Endothelial cell of umbilical vein (primary cell): ENCODE measurements at regions not wholly inside any gene's neighbourhood (a gene's known extent, or its start where the extent isn't known, plus 50 kb on each side); places are given as distances from the start of the nearest gene placed in this dataset.

Source experiments
- BruUV-seq: library from RNA; stranded (reverse); fragments of 400-500 nt; replicated peaks from 2 replicates; lab custom pipeline; 2021; lab: Mats Ljungman, UMichigan
- CTCF ChIA-PET: fragments of 300-600, 350-600 bp; sonication (Branson Sonifier 250); formaldehyde crosslinking; loops from one replicate; lab custom pipeline; 2021; ENCODE audit warnings: antibody characterized with exemption, inconsistent platforms; lab: Charles Lee
- POLR2A ChIA-PET: fragments of 300-600, 350-600 bp; sonication (Branson Sonifier 250); formaldehyde crosslinking; loops from one replicate; lab custom pipeline; 2021; ENCODE audit warnings: antibody characterized with exemption, inconsistent platforms; lab: Charles Lee
- DNase-seq: peaks from one replicate; pipeline ENCODE4 v3.0.0-alpha.2; 2011; ENCODE audit warnings: low read depth, low spot score
- FAIRE-seq: peaks from 2 replicates; lab custom pipeline; 2011; peaks lifted over from hg19 to GRCh38; lab: Jason Lieb, UNC
- H2AFZ ChIP-seq: 2 replicates; pipeline ENCODE4 v1.6.0; 2012; ENCODE audit warnings: low read depth, low read length, control low read depth, inconsistent platforms
- H3K27ac ChIP-seq: 2 replicates; pipeline ENCODE4 v1.5.1; 2011; ENCODE audit warnings: low read depth, mild to moderate bottlenecking, control low read depth, low read length, moderate library complexity; ENCODE audit not compliant: insufficient read depth
- H3K27me3 ChIP-seq, 2 experiments: 2 replicates each; pipeline versions ENCODE4 v1.6.0 to v1.6.1; 2011; ENCODE audit warnings: low read length in 2 of 2, mixed read lengths in 1 of 2; ENCODE audit not compliant: control insufficient read depth in 2 of 2, insufficient read depth in 2 of 2
- H3K36me3 ChIP-seq, 2 experiments: 2 replicates in 1 of 2; 3 replicates in 1 of 2; pipeline ENCODE4 v1.5.1; 2011; ENCODE audit warnings: low read length in 2 of 2, mild to moderate bottlenecking in 1 of 2, moderate library complexity in 1 of 2; ENCODE audit not compliant: control insufficient read depth in 2 of 2, insufficient read depth in 2 of 2; ENCODE audit errors: extremely low read depth in 1 of 2
- H3K4me1 ChIP-seq: 3 replicates; pipeline ENCODE4 v1.5.1; 2011; ENCODE audit warnings: mild to moderate bottlenecking, low read length; ENCODE audit not compliant: control insufficient read depth, insufficient read depth; ENCODE audit errors: extremely low read depth
- H3K4me2 ChIP-seq: 2 replicates; pipeline ENCODE4 v1.6.1; 2011; ENCODE audit warnings: low read length, control low read depth, mixed read lengths; ENCODE audit not compliant: insufficient read depth
- H3K4me3 ChIP-seq, 3 experiments: fragments of 200-600 bp in 1 of 3; sonication (generic), shearing (Covaris generic) in 1 of 3; replicated peaks in 1 of 3; 2 replicates each; pipeline ENCODE4 v1.5.1; 2011 to 2016; ENCODE audit warnings: control low read depth in 3 of 3, low read length in 3 of 3, mild to moderate bottlenecking in 2 of 3, inconsistent platforms in 1 of 3, low read depth in 1 of 3, moderate library complexity in 1 of 3; ENCODE audit not compliant: insufficient read depth in 1 of 3
- H3K79me2 ChIP-seq: 2 replicates; pipeline ENCODE4 v1.6.0; 2012; ENCODE audit warnings: low read length, inconsistent platforms; ENCODE audit not compliant: control insufficient read depth, insufficient read depth
- H3K9ac ChIP-seq: replicated peaks from 2 replicates; pipeline ENCODE3; 2011; ENCODE audit warnings: low read length, control low read depth; ENCODE audit not compliant: insufficient read depth; ENCODE audit errors: extremely low read depth
- H3K9me1 ChIP-seq: replicated peaks from 3 replicates; pipeline ENCODE4 v1.6.0; 2011; ENCODE audit warnings: mild to moderate bottlenecking, low read length; ENCODE audit not compliant: control insufficient read depth, insufficient read depth; ENCODE audit errors: extremely low read depth
- H3K9me3 ChIP-seq: replicated peaks from 2 replicates; pipeline ENCODE4 v1.5.1; 2012; ENCODE audit warnings: low read length, inconsistent platforms; ENCODE audit not compliant: control insufficient read depth, insufficient read depth
- H4K20me1 ChIP-seq: replicated peaks from 2 replicates; pipeline ENCODE3; 2011; ENCODE audit warnings: mild to moderate bottlenecking, low read length; ENCODE audit not compliant: control insufficient read depth, insufficient read depth; ENCODE audit errors: extremely low read depth
- CTCF ChIP-seq, 2 donors: IDR thresholded peaks; 1 replicate in 1 of 2; 2 replicates in 1 of 2; pipeline ENCODE4 v1.5.1; 2011; ENCODE audit warnings: low read length in 2 of 2, mild to moderate bottlenecking in 2 of 2, moderate library complexity in 2 of 2, control low read depth in 1 of 2, inconsistent platforms in 1 of 2, low read depth in 1 of 2; ENCODE audit not compliant: insufficient read depth in 1 of 2; ENCODE audit errors: extremely low read depth in 1 of 2
- EZH2 ChIP-seq: IDR thresholded peaks from 2 replicates; pipeline ENCODE4 v1.6.1; 2012; ENCODE audit warnings: borderline replicate concordance, low read depth, mild to moderate bottlenecking, moderate library complexity, low read length, inconsistent platforms; ENCODE audit not compliant: severe bottlenecking
- FOS ChIP-seq: IDR thresholded peaks from 2 replicates; pipeline ENCODE4 v1.6.1; 2011; ENCODE audit warnings: mild to moderate bottlenecking, low read length, moderate library complexity, borderline replicate concordance; ENCODE audit not compliant: insufficient read depth
- GATA2 ChIP-seq: IDR thresholded peaks from 2 replicates; pipeline ENCODE4 v1.7.0; 2011; ENCODE audit warnings: low read depth, mild to moderate bottlenecking, moderate library complexity, mixed read lengths, low read length; ENCODE audit not compliant: insufficient read length, insufficient read depth
- JUN ChIP-seq: IDR thresholded peaks from 2 replicates; pipeline ENCODE4 v1.6.1; 2011; ENCODE audit warnings: borderline replicate concordance, low read depth; ENCODE audit not compliant: insufficient read length, insufficient read depth
- MAX ChIP-seq: IDR thresholded peaks from 2 replicates; pipeline ENCODE4 v1.6.1; 2011; ENCODE audit not compliant: insufficient read depth, insufficient read length
- MYC ChIP-seq: IDR thresholded peaks from one replicate; pipeline ENCODE4 v1.6.1; 2011; ENCODE audit warnings: mild to moderate bottlenecking, low read depth, low read length
- POLR2A ChIP-seq: IDR thresholded peaks from 2 replicates; pipeline ENCODE4 v1.6.1; 2012; ENCODE audit warnings: low read depth, mild to moderate bottlenecking, control low read depth, low read length
- POLR2AphosphoS5 ChIP-seq: IDR thresholded peaks from 2 replicates; pipeline ENCODE4 v1.6.1; 2012; ENCODE audit warnings: low read depth, mild to moderate bottlenecking, control low read depth, low read length, moderate library complexity; ENCODE audit not compliant: insufficient read depth
- dilution Hi-C: fragments of 300-500 bp; cut with MboI; formaldehyde crosslinking; loops from one replicate; pipeline ENCODE4 v1.15.0; 2019; ENCODE audit warnings: low sequenced_read_pairs; ENCODE audit not compliant: extremely low pct_ligation_motif_present
- intact Hi-C: fragments of 100-400 bp; cut with micrococcal nuclease; formaldehyde crosslinking; loops from one replicate; pipeline ENCODE4 v1.10.0; 2022

- BruUV-seq = no TSS peak
- FAIRE-seq = no peak
Measured at GRCh38 chr12:17062267-17063036, 456.5 kb upstream of the LMO3 start.

More at GRCh38 chr12:17062267-17063036, 456.5 kb upstream of the LMO3 start:
- ChIA-PET CTCF (no interaction called here), POLR2A (no interaction called here)
- Histone ChIP-seq H3K9ac (no peak overlapping the region), H3K79me2 (no peaks in the 10 kb centered on the region), H3K36me3 (no peaks in the 10 kb centered on the region), H3K4me2 (no peak overlapping the region), H3K4me3 (no peak overlapping the region), H3K9me1 (no peaks in the 10 kb centered on the region), H3K27me3 (no peaks in the 10 kb centered on the region), H2AFZ (no peak overlapping the region), H3K4me1 (no peaks in the 10 kb centered on the region), H3K9me3 (peaks cover 4% of the 10 kb centered on the region), H3K27ac (no peak overlapping the region), H4K20me1 (no peaks in the 10 kb centered on the region)
- intact Hi-C loops = no loop called here
- TF ChIP-seq JUN = no peak
- no peak for TF ChIP-seq MAX
- TF ChIP-seq GATA2 = no peak
- TF ChIP-seq FOS = no peak
- no peak for TF ChIP-seq CTCF (IDR thresholded peaks at IDR 0.05; ENCODE audit: extremely low read depth in 1 of 2, insufficient read depth in 1 of 2, low read depth in 1 of 2, low read length in 2 of 2)
- TF ChIP-seq MYC = no peak
- no peak for TF ChIP-seq POLR2AphosphoS5
- no peak for TF ChIP-seq POLR2A
- no peak for TF ChIP-seq EZH2
- DNase-seq = no peak
- dilution Hi-C loops = no loop called here
